HG03045 (cell line): ENCODE measurements at regions not wholly inside any gene's neighbourhood (a gene's known extent, or its start where the extent isn't known, plus 50 kb on each side); places are given as distances from the start of the nearest gene placed in this dataset.
"Not testable (repeated sequence)": the region's sequence is repeated elsewhere in the genome, so short reads cannot be mapped to it uniquely, and the experiment has no call there.

ENCODE experiments used
- ATAC-seq: cut with Tn5 transposase; IDR thresholded peaks from one replicate; pipeline ENCODE4 v1.9.1; 2021; ENCODE audit warnings: mild to moderate bottlenecking, moderate library complexity; ENCODE audit not compliant: unreplicated experiment

GRCh38 chr21:24636696-24637095 lies 970.6 kb downstream of the MRPL39 start:
- no peak for ATAC-seq

GRCh38 chr21:24634749-24635148 lies 972.5 kb downstream of the MRPL39 start:
- no peak for ATAC-seq

DNA sequence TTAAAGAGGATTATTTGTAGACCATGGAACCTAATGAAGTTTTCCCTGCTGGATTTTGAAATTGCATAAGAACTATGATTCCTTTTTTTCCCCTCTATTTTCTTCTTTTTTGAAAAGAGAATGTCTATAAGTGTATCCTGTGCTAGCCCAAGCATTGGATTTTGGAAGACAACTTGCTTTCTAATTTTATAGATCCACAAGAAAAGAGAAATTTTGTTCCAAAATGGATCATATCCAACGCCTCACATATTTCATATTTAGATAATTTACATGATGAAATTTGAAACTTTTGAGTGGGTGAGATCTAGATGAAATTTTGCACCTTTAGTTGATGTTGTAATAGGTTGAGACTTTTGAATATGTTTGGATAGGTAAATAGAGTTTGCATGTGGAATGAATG lies 978.7 kb downstream of the MRPL39 start:
- ATAC-seq = no peak

DNA sequence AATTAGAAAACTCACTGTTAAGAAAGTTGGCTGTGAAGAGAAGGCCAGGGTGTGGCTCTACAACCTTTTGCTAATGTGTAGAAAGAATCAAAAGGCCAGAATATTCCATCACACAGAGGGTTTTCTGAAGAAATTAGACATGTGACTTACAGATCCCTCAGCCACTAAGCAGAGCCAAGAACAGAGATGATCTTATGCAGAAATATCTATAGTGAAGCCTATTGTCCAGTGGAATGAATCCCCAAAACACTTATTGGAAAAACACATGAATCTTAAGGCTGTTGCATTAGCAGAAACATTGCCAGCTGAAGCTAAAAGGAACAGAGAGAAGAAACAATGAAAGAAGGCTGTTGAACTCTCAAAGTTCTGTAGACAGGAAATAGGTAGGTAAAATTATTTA lies 979.2 kb downstream of the MRPL39 start:
- no peak for ATAC-seq

GRCh38 chr21:24617819-24618218 lies 989.5 kb downstream of the MRPL39 start:
- no peak for ATAC-seq

DNA sequence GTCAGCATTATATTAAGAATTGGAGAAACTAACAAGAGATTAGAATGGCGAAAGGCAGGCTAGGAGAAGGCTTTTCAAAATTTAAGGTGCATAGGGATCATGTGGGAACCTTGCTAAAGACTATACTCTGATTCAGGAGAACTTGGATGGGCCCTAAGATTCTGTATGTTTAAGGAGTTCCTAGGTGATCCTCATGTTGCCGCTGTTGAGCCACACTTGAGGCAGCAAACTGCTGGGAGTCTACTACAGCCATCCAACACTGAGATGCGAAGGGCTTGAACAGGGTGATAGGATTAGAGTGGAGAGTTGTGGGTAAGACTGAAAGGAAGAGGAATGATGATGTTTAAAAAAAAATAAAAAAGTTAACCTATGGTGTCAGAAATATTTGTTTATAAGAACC lies 1013.2 kb downstream of the MRPL39 start:
- no peak for ATAC-seq

DNA sequence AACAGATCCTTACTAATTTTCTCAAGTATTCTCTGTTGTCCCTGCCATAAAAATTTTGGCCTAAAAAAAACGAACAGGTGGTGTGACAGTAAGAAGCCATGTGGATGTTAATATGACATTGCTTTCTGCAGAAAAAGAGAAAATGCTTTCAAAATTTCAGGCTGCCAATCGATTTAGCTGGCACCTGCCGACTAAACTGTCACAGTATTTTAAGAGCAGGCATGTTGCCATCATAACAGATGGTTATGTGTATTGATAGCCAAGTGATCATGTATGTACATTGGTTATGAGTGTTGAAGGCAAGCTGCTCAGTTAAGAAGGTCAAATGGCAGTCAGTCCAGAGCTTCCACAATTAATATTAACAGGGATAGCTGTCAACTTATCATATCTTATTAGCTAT lies 1017.0 kb downstream of the MRPL39 start:
- ATAC-seq = no peak

- no peak for ATAC-seq
These were observed 1023.8 kb downstream of the MRPL39 start for GRCh38 chr21:24583473-24583872.

- ATAC-seq = no peak
These were observed 1030.0 kb downstream of the MRPL39 start for GRCh38 chr21:24577301-24577700.

DNA sequence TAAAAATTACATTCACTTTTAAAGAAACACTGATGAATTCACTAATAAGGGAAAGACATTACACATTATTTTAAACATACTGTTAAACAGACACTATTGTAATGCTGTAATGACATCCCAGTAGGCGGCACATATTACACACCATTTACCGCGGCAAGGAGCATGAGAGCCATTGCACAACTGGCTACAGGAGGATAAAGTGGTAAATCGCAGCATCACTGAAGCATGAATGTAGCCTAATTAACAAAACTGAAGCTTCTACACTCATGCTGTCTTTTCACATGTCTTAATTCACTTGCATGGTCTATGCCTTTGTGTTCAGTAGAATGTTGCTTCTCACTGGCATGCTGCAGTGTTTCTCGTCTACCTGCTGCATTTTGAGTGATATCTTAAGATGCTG lies 1046.0 kb downstream of the MRPL39 start:
- no peak for ATAC-seq

DNA sequence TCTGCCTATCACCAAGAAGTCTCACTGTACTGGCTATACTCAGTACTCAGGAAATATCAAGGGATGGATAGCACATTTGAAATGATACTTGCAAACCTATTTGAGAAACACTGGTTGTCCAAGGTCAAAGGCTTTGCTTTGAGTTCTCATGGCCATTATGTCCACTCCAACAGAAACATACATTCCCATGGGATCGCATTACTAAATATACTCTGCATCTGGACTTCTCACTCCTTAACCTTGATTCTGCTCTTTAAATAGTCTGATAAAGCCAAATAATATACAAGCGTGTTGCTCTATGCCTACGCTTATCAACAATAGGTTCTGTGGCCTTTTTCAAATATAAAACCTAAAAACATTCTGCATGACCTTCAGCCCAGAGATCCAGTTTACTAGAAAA lies 1054.8 kb downstream of the MRPL39 start:
- ATAC-seq = no peak

GRCh38 chr21:24545807-24546361 lies 1061.4 kb downstream of the MRPL39 start:
- ATAC-seq = no peak

GRCh38 chr21:24514081-24514733 lies 1093.1 kb downstream of the MRPL39 start:
- ATAC-seq = no peak

- no peak for ATAC-seq
These were observed 1098.2 kb downstream of the MRPL39 start for GRCh38 chr21:24509131-24509530.

GRCh38 chr21:24486973-24487372 lies 1120.3 kb downstream of the MRPL39 start:
- ATAC-seq = no peak

GRCh38 chr21:24483361-24483760 lies 1123.9 kb downstream of the MRPL39 start:
- ATAC-seq = not testable (repeated sequence)

DNA sequence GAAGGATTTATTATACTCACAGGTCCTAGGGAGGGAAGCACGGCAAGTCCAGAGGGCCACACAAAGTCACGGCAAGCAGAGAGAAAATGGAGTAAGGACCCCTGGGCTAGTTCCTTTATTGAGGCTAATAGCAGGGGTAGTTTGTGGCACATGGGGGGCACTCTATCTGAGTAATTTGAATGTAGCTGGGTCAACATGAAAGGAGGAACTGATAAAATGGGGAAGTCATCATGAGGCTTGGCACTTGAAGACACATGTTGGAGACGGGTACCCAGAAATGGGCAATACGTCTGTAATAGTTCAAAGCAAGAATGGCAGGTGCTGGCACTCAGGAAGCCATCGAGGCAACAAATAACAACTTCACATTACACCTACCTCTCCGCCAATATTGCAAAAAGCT lies 1136.4 kb downstream of the MRPL39 start:
- no peak for ATAC-seq

GRCh38 chr21:24456358-24456757 lies 1150.9 kb downstream of the MRPL39 start:
- ATAC-seq = no peak

DNA sequence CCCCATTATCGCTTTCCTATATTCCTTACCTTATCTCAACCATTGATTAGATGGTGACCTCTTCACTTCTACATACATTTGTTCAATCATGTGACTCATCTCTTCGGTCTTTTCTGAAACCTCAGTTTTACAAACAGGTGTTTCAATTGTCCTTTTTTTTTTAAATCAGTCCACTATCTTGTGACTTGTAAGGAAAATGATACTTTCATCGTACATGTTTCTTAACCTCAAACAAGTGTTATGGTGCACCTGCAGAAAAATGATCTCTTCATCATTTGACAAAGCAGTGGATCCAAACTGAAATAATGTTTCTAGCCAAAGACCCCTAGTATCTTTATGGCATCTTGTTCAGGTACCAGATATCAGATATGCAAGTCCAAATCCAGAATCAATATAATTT lies 1157.2 kb downstream of the MRPL39 start:
- no peak for ATAC-seq

GRCh38 chr21:24445517-24445916 lies 1161.8 kb downstream of the MRPL39 start:
- no peak for ATAC-seq

DNA sequence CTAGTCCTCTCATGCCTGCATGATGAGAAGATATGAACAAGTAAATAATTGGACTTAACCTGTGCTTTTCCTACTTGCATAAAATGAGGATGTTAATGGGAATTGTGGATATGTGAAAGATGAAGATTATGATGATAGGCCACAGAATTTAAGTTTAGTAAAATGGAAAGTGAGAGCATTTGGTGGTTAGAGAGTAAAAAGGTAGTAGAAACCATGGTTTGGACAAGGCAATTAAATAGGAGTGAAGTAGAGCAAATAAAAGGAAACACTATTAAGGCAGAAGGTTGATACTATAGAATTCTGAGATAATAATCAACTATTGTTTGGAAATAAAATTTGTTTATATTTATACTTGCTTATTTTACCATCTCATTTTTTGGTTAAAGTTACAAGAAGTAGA lies 1162.5 kb downstream of the MRPL39 start:
- ATAC-seq = no peak

- ATAC-seq = no peak
These were observed 1171.0 kb downstream of the MRPL39 start for GRCh38 chr21:24436236-24436635.

DNA sequence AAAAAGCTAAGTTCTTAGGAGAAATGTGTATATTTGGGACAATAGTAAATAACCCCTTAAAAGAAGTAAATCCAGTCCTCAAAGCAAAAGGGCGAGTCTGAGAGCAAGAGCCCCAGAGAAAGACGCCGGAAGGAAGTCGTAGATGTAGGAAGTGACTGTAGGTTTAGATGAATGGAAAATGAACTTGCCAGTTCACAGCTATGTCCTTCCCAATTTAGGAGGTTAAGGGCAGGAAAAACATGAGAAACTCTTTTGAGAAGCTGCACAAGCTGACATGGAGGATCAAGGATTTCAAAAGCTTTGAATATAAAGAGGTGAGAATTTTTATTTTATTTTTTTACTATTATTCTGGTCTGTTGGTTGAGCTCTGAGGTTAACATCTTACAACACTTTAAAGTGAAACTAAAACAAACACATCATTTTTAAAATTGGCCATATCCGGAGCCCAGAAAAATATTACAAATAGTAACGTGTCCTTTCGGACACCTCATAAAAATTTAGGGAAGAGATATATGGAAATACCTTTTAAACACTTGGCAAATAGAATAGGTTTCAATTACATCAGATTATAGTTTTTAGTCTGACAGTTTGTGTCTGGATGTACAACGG lies 1178.6 kb downstream of the MRPL39 start:
- peak; percentile 82 for ATAC-seq
